ENCODE measurements at regions not wholly inside any gene's neighbourhood (a gene's known extent, or its start where the extent isn't known, plus 50 kb on each side); places are given as distances from the start of the nearest gene placed in this dataset.

GRCh38 chr1:91600431-91601337 is 100.0 kb downstream of the CDC7 start:
- WGBS, 2 donors, result 63 to 69% methylated on average over 11 of the region's 11 CpGs
- H3K9me3 ChIP-seq, result no peaks in the 10 kb centered on the region
- DNase-seq, result no peak
- H3K4me1 ChIP-seq, result no peaks in the 10 kb centered on the region
- intact Hi-C loops (cut with DNase I), result no loop called here
- H3K36me3 ChIP-seq, result no peaks in the 10 kb centered on the region
- no peak overlapping the region for H3K4me3 ChIP-seq
- no peak overlapping the region for H3K27ac ChIP-seq
- no peaks in the 10 kb centered on the region for H3K27me3 ChIP-seq
- no peak for TF ChIP-seq POLR2A (IDR thresholded peaks at IDR 0.05)

GRCh38 chr1:91601554-91602376 is 101.1 kb downstream of the CDC7 start:
- intact Hi-C loops (cut with DNase I), result no loop called here
- DNase-seq, result no peak
- Histone ChIP-seq H3K9me3 (no peaks in the 10 kb centered on the region), H3K27me3 (no peaks in the 10 kb centered on the region), H3K4me3 (no peak overlapping the region), H3K27ac (no peak overlapping the region), H3K36me3 (no peaks in the 10 kb centered on the region), H3K4me1 (no peaks in the 10 kb centered on the region)
- no peak for TF ChIP-seq CTCF (IDR thresholded peaks at IDR 0.05)
- TF ChIP-seq POLR2A (IDR thresholded peaks at IDR 0.05), result no peak
- whole genome bisulfite sequencing, 2 donors, result 85 to 87% methylated on average over 4 to 6 of the region's 12 CpGs

- WGBS, 2 donors, result 76% methylated on average over 4 of the region's 4 CpGs
- DNase-seq, result no peak
- H3K9me3 ChIP-seq, result no peaks in the 10 kb centered on the region
- intact Hi-C loops (cut with DNase I), result no loop called here
- TF ChIP-seq CTCF (IDR thresholded peaks at IDR 0.05), result no peak
- TF ChIP-seq POLR2A (IDR thresholded peaks at IDR 0.05), result no peak
- H3K27me3 ChIP-seq, result no peaks in the 10 kb centered on the region
- H3K4me1 ChIP-seq, result no peaks in the 10 kb centered on the region
- H3K36me3 ChIP-seq, result no peaks in the 10 kb centered on the region
- H3K4me3 ChIP-seq, result no peak overlapping the region
- no peak overlapping the region for H3K27ac ChIP-seq
These were observed 102.8 kb downstream of the CDC7 start for GRCh38 chr1:91603409-91603808.

- Histone ChIP-seq H3K4me3 (no peak overlapping the region), H3K9me3 (no peaks in the 10 kb centered on the region), H3K4me1 (no peaks in the 10 kb centered on the region), H3K36me3 (no peaks in the 10 kb centered on the region), H3K27me3 (no peaks in the 10 kb centered on the region), H3K27ac (peak overlapping the region in 2 of 4 donors; percentile 3 to 36)
- WGBS, 2 donors, result 69 to 82% methylated on average over 7 of the region's 7 CpGs
- DNase-seq, result no peak
- intact Hi-C loops (cut with DNase I), result no loop called here
- TF ChIP-seq CTCF (IDR thresholded peaks at IDR 0.05), result no peak
- no peak for TF ChIP-seq POLR2A (IDR thresholded peaks at IDR 0.05)
These were observed 104.0 kb downstream of the CDC7 start for GRCh38 chr1:91604632-91605031.

- 62 to 80% methylated on average over 3 of the region's 3 CpGs for whole genome bisulfite sequencing, 2 donors
- no peak overlapping the region for H3K27ac ChIP-seq
- TF ChIP-seq CTCF (IDR thresholded peaks at IDR 0.05) (no peak), POLR2A (IDR thresholded peaks at IDR 0.05) (no peak)
- DNase-seq, result no peak
- intact Hi-C loops (cut with DNase I), result no loop called here
- no peaks in the 10 kb centered on the region for H3K36me3 ChIP-seq
- H3K4me3 ChIP-seq, result no peak overlapping the region
- H3K9me3 ChIP-seq, result no peaks in the 10 kb centered on the region
- no peaks in the 10 kb centered on the region for H3K27me3 ChIP-seq
- peaks cover 0 to 3% (median 0%) of the 10 kb centered on the region in 3 donors for H3K4me1 ChIP-seq
These were observed 104.9 kb downstream of the CDC7 start for GRCh38 chr1:91605566-91605965.

Data from esophagus squamous epithelium (tissue), 5 donors.